H1 (cell line): ENCODE measurements at regions not wholly inside any gene's neighbourhood (a gene's known extent, or its start where the extent isn't known, plus 50 kb on each side); places are given as distances from the start of the nearest gene placed in this dataset.

Source experiments
- CTCF ChIA-PET: fragments of 300-600 bp; sonication (Branson Sonifier 250); formaldehyde crosslinking; loops from one replicate; lab custom pipeline; 2021; ENCODE audit not compliant: partially characterized antibody; lab: Charles Lee
- POLR2A ChIA-PET: fragments of 300-600 bp; sonication (Branson Sonifier 250); formaldehyde crosslinking; loops from one replicate; lab custom pipeline; 2021; ENCODE audit warnings: inconsistent platforms; ENCODE audit not compliant: partially characterized antibody; lab: Charles Lee
- DNase-seq, 2 experiments: peaks; one replicate each; pipeline versions ENCODE4 v3.0.0 to v3.0.0-alpha.2; 2010 to 2022; ENCODE audit warnings: low spot score in 2 of 2, low read depth in 1 of 2, mixed read lengths in 1 of 2
- FAIRE-seq: peaks from 2 replicates; lab custom pipeline; 2011; peaks lifted over from hg19 to GRCh38; lab: Jason Lieb, UNC
- H2AFZ ChIP-seq: 2 replicates; pipeline ENCODE4 v1.8.1; 2012; ENCODE audit warnings: low read length, inconsistent platforms
- H2AK5ac ChIP-seq: 2 replicates; pipeline ENCODE4 v1.6.1; 2013; ENCODE audit warnings: low read depth, low read length
- H2BK120ac ChIP-seq: replicated peaks from 2 replicates; pipeline ENCODE3; 2013; ENCODE audit warnings: low read depth, low read length, inconsistent platforms
- H2BK12ac ChIP-seq: 2 replicates; pipeline ENCODE4 v1.6.1; 2013; ENCODE audit warnings: low read depth, low read length
- H2BK15ac ChIP-seq: 2 replicates; pipeline ENCODE4 v1.6.1; 2013; ENCODE audit warnings: low read length
- H2BK20ac ChIP-seq: 2 replicates; pipeline ENCODE4 v1.6.1; 2013; ENCODE audit warnings: low read length
- H2BK5ac ChIP-seq: 2 replicates; pipeline ENCODE4 v1.6.1; 2013; ENCODE audit warnings: low read depth, low read length
- H3K14ac ChIP-seq: 2 replicates; pipeline ENCODE4 v1.6.1; 2013; ENCODE audit warnings: inconsistent platforms; ENCODE audit not compliant: insufficient read length
- H3K18ac ChIP-seq: 2 replicates; pipeline ENCODE4 v1.6.1; 2013; ENCODE audit warnings: low read length; ENCODE audit errors: extremely low read depth
- H3K23ac ChIP-seq: 2 replicates; pipeline ENCODE4 v1.6.1; 2013; ENCODE audit warnings: inconsistent platforms; ENCODE audit not compliant: insufficient read length
- H3K23me2 ChIP-seq: 2 replicates; pipeline ENCODE4 v1.6.1; 2013; ENCODE audit warnings: low read depth, low read length
- H3K27ac ChIP-seq: 2 replicates; pipeline ENCODE4 v1.6.1; 2011; ENCODE audit warnings: low read depth, low read length, inconsistent platforms
- H3K27me3 ChIP-seq, 4 experiments: replicated peaks in 1 of 4; 1 replicate in 1 of 4; 2 replicates in 3 of 4; pipeline versions ENCODE4 v1.6.1 to v1.8.1; 2011 to 2013; ENCODE audit warnings: low read length in 3 of 4, mild to moderate bottlenecking in 3 of 4, inconsistent platforms in 2 of 4, mixed read lengths in 2 of 4, moderate library complexity in 1 of 4; ENCODE audit not compliant: control insufficient read depth in 3 of 4, insufficient read depth in 3 of 4; ENCODE audit errors: extremely low read depth in 1 of 4
- H3K36me3 ChIP-seq, 4 experiments: 2 replicates each; pipeline versions ENCODE4 v1.6.1 to v1.8.1; 2011 to 2013; ENCODE audit warnings: mild to moderate bottlenecking in 4 of 4, low read length in 3 of 4, moderate library complexity in 2 of 4, control low read depth in 1 of 4, inconsistent platforms in 1 of 4; ENCODE audit not compliant: insufficient read depth in 4 of 4, control insufficient read depth in 2 of 4
- H3K4ac ChIP-seq: replicated peaks from 2 replicates; pipeline ENCODE3; 2013; ENCODE audit warnings: low read length, low read depth, mixed read lengths, inconsistent platforms; ENCODE audit not compliant: insufficient read length
- H3K4me1 ChIP-seq, 4 experiments: replicated peaks in 1 of 4; 1 replicate in 1 of 4; 2 replicates in 3 of 4; pipeline versions ENCODE4 v1.6.1 to v1.8.1; 2011 to 2013; ENCODE audit warnings: low read length in 3 of 4, inconsistent platforms in 2 of 4, mixed read lengths in 1 of 4; ENCODE audit not compliant: insufficient read depth in 4 of 4, control insufficient read depth in 3 of 4
- H3K4me2 ChIP-seq, 2 experiments: 2 replicates each; pipeline versions ENCODE4 v1.6.1 to v1.8.1; 2011 to 2013; ENCODE audit warnings: low read depth in 2 of 2, low read length in 2 of 2, control low read depth in 1 of 2, inconsistent platforms in 1 of 2, mild to moderate bottlenecking in 1 of 2; ENCODE audit not compliant: insufficient read depth in 1 of 2
- H3K4me3 ChIP-seq, 4 experiments: fragments of 200-600, 300-600 bp in 1 of 4; sonication (generic), shearing (Covaris generic), sonication (Bioruptor Twin) in 1 of 4; 2 replicates each; pipeline versions ENCODE4 v1.5.1 to v1.8.1; 2011 to 2016; ENCODE audit warnings: low read length in 4 of 4, low read depth in 3 of 4, control low read depth in 2 of 4, inconsistent platforms in 2 of 4, mild to moderate bottlenecking in 2 of 4, mixed read lengths in 1 of 4, moderate library complexity in 1 of 4; ENCODE audit not compliant: insufficient read depth in 2 of 4; ENCODE audit errors: extremely low read depth in 1 of 4
- H3K56ac ChIP-seq: replicated peaks from 2 replicates; pipeline ENCODE3; 2013; ENCODE audit warnings: low read depth, mild to moderate bottlenecking, mixed read lengths, low read length, inconsistent platforms; ENCODE audit not compliant: insufficient read length
- H3K79me1 ChIP-seq: 2 replicates; pipeline ENCODE4 v1.6.1; 2013; ENCODE audit warnings: low read depth, low read length, control low read depth
- H3K79me2 ChIP-seq, 2 experiments: 2 replicates each; pipeline versions ENCODE4 v1.6.1 to v1.8.1; 2012 to 2013; ENCODE audit warnings: low read length in 2 of 2, mild to moderate bottlenecking in 2 of 2, inconsistent platforms in 1 of 2; ENCODE audit not compliant: insufficient read depth in 2 of 2, control insufficient read depth in 1 of 2
- H3K9ac ChIP-seq, 4 experiments: replicated peaks in 1 of 4; 1 replicate in 1 of 4; 2 replicates in 3 of 4; pipeline versions ENCODE4 v1.6.1 to v1.8.1; 2011 to 2013; ENCODE audit warnings: low read depth in 3 of 4, low read length in 3 of 4, control low read depth in 2 of 4, mild to moderate bottlenecking in 2 of 4, moderate library complexity in 2 of 4, inconsistent platforms in 1 of 4; ENCODE audit errors: extremely low read depth in 1 of 4
- H3K9me3 ChIP-seq, 2 experiments: 2 replicates each; pipeline versions ENCODE4 v1.6.1 to v1.8.1; 2012 to 2013; ENCODE audit warnings: mild to moderate bottlenecking in 2 of 2, moderate library complexity in 2 of 2, control low read depth in 1 of 2, inconsistent platforms in 1 of 2, low read depth in 1 of 2, low read length in 1 of 2, mixed read lengths in 1 of 2; ENCODE audit not compliant: insufficient read depth in 2 of 2
- H4K20me1 ChIP-seq, 2 experiments: replicated peaks in 1 of 2; 2 replicates each; pipeline versions ENCODE3 to v1.8.1; 2011 to 2013; ENCODE audit warnings: inconsistent platforms in 2 of 2, low read length in 2 of 2, mild to moderate bottlenecking in 1 of 2; ENCODE audit not compliant: insufficient read depth in 2 of 2, control insufficient read depth in 1 of 2
- H4K5ac ChIP-seq: 2 replicates; pipeline ENCODE4 v1.6.1; 2013; ENCODE audit warnings: low read length, low read depth, mixed read lengths, inconsistent platforms; ENCODE audit not compliant: insufficient read length
- H4K8ac ChIP-seq: 2 replicates; pipeline ENCODE4 v1.8.0; 2013; ENCODE audit warnings: mild to moderate bottlenecking, moderate library complexity, low read length, inconsistent platforms; ENCODE audit not compliant: insufficient read depth; ENCODE audit errors: extremely low read depth
- H4K91ac ChIP-seq: replicated peaks from 2 replicates; pipeline ENCODE3; 2013; ENCODE audit warnings: low read length, mixed read lengths, inconsistent platforms; ENCODE audit not compliant: insufficient read length
- ASH2L ChIP-seq: fragments of 200-600, 300-600 bp; sonication (generic); IDR thresholded peaks from one replicate; pipeline ENCODE4 v1.7.1; 2017; ENCODE audit warnings: low read length
- BRCA1 ChIP-seq: IDR thresholded peaks from 2 replicates; pipeline ENCODE4 v1.6.1; 2012; ENCODE audit warnings: low read depth, low read length, improper control_type of control experiment
- CBX8 ChIP-seq: fragments of 300-800, 300-1000 bp; sonication (generic); IDR thresholded peaks from 2 replicates; pipeline ENCODE4 v1.7.1; 2016; ENCODE audit warnings: low read depth, low read length, borderline replicate concordance
- FOSL1 ChIP-seq: IDR thresholded peaks from 2 replicates; pipeline ENCODE4 v1.6.1; 2011; ENCODE audit warnings: mild to moderate bottlenecking, low read depth, low read length, moderate library complexity; ENCODE audit not compliant: insufficient read depth
- GTF2F1 ChIP-seq: IDR thresholded peaks from 2 replicates; pipeline ENCODE4 v1.6.1; 2012; ENCODE audit warnings: low read depth, low read length, improper control_type of control experiment, borderline replicate concordance
- JUN ChIP-seq: IDR thresholded peaks from 2 replicates; pipeline ENCODE4 v1.6.1; 2011; ENCODE audit warnings: low read depth, mild to moderate bottlenecking, improper control_type of control experiment, low read length
- PHF8 ChIP-seq: fragments of 200-600 bp; sonication (generic); conservative IDR thresholded peaks from 2 replicates; pipeline ENCODE4 v1.7.1; 2012; ENCODE audit warnings: low read depth, mild to moderate bottlenecking, inconsistent platforms, low read length, moderate library complexity
- RAD21 ChIP-seq, 2 experiments: IDR thresholded peaks in 1 of 2; conservative IDR thresholded peaks in 1 of 2; 2 replicates each; pipeline ENCODE4 v1.6.1; 2011; ENCODE audit warnings: low read depth in 2 of 2, low read length in 2 of 2, improper control_type of control experiment in 1 of 2, inconsistent platforms in 1 of 2, mild to moderate bottlenecking in 1 of 2, moderate library complexity in 1 of 2
- RBBP5 ChIP-seq: IDR thresholded peaks from 2 replicates; pipeline ENCODE4 v1.7.1; 2012; ENCODE audit warnings: low read depth, mild to moderate bottlenecking, inconsistent platforms, low read length, moderate library complexity, borderline replicate concordance
- RNF2 ChIP-seq: fragments of 200-900, 300-1000 bp; sonication (generic); IDR thresholded peaks from 2 replicates; pipeline ENCODE4 v1.7.1; 2016; ENCODE audit warnings: borderline replicate concordance, low read depth, mild to moderate bottlenecking, antibody characterized with exemption, low read length; ENCODE audit not compliant: poor library complexity, severe bottlenecking; ENCODE audit errors: missing control alignments
- SAP30 ChIP-seq: fragments of 300-600 bp; sonication (generic); IDR thresholded peaks from 2 replicates; pipeline ENCODE4 v1.7.1; 2012; ENCODE audit warnings: low read length, moderate library complexity, mild to moderate bottlenecking, inconsistent platforms; ENCODE audit not compliant: insufficient read depth, insufficient replicate concordance
- TAF7 ChIP-seq: optimal IDR thresholded peaks from 2 replicates; pipeline ENCODE3; 2011; ENCODE audit warnings: low read depth, mild to moderate bottlenecking, inconsistent platforms, low read length, moderate library complexity, borderline replicate concordance
- USF2 ChIP-seq: IDR thresholded peaks from 2 replicates; pipeline ENCODE4 v1.6.1; 2011; ENCODE audit warnings: low read length, improper control_type of control experiment
- WGBS, 2 experiments: shearing (Covaris generic) in 1 of 2; methylation state at CpG; one replicate each; pipeline versions ENCODE4 v1.1.6 to v1.1.7; 2013 to 2015; ENCODE audit warnings: low lambda C conversion rate in 2 of 2, mixed read lengths in 2 of 2, inconsistent platforms in 1 of 2, low coverage in 1 of 2, missing lambda C conversion rate in 1 of 2; ENCODE audit not compliant: insufficient replicate concordance in 2 of 2, insufficient coverage in 1 of 2, insufficient read length in 1 of 2; ENCODE audit errors: extremely low coverage in 1 of 2, missing lambda C conversion rate in 1 of 2; 5-methylcytosine and 5-hydroxymethylcytosine counted together

GRCh38 chr16:59892376-59892775, 1158.3 kb upstream of the GOT2 start:
- Histone ChIP-seq H3K79me1 (no peaks in the 10 kb centered on the region), H4K91ac (no peak overlapping the region), H3K4ac (no peak overlapping the region), H3K27me3 (no peaks in the 10 kb centered on the region), H3K36me3 (no peaks in the 10 kb centered on the region), H2BK5ac (no peak overlapping the region), H3K9me3 (no peaks in the 10 kb centered on the region), H2BK20ac (no peak overlapping the region), H2BK120ac (no peak overlapping the region), H3K14ac (no peak overlapping the region), H3K27ac (no peak overlapping the region), H3K4me2 (no peak overlapping the region), H4K8ac (no peak overlapping the region), H4K20me1 (no peaks in the 10 kb centered on the region), H3K79me2 (no peaks in the 10 kb centered on the region), H3K23me2 (no peaks in the 10 kb centered on the region), H4K5ac (no peak overlapping the region), H2BK12ac (no peak overlapping the region), H3K18ac (no peak overlapping the region), H3K56ac (no peak overlapping the region), H3K4me1 (no peaks in the 10 kb centered on the region; a peak in 1 of 7 replicates), H3K4me3 (no peak overlapping the region), H2AK5ac (no peak overlapping the region), H2BK15ac (no peak overlapping the region), H3K9ac (no peak overlapping the region), H3K23ac (no peak overlapping the region), H2AFZ (no peak overlapping the region)
- ChIA-PET POLR2A (no interaction called here), CTCF (no interaction called here)
- FAIRE-seq (no peak), DNase-seq (no peak)
- WGBS, 2 experiments, result 98% methylated on average over 8 of the region's 8 CpGs; no CpG with 5 or more reads in 1 of the 2 experiments
- TF ChIP-seq GTF2F1, result no peak
- TF ChIP-seq SAP30, result no peak
- TF ChIP-seq FOSL1, result no peak
- TF ChIP-seq RBBP5, result no peak
- no peak for TF ChIP-seq JUN
- no peak for TF ChIP-seq PHF8
- no peak for TF ChIP-seq TAF7
- TF ChIP-seq RNF2, result no peak
- no peak for TF ChIP-seq RAD21 (IDR thresholded peaks at IDR 0.05 in 1 of 2, conservative IDR thresholded peaks at IDR 0.05 in 1 of 2; ENCODE audit: low read depth in 2 of 2, low read length in 2 of 2)
- no peak for TF ChIP-seq USF2
- no peak for TF ChIP-seq ASH2L
- TF ChIP-seq BRCA1, result no peak
- no peak for TF ChIP-seq CBX8
